ENCODE measurements at regions not wholly inside any gene's neighbourhood (a gene's known extent, or its start where the extent isn't known, plus 50 kb on each side); places are given as distances from the start of the nearest gene placed in this dataset.

- Histone ChIP-seq H3K4me3 (no peak overlapping the region), H3K9me3 (replicated peaks; ENCODE audit: control insufficient read depth, insufficient read depth, low read length) (no peaks in the 10 kb centered on the region), H3K79me2 (ENCODE audit: control insufficient read depth, insufficient read depth, low read length) (no peaks in the 10 kb centered on the region), H3K36me3 (ENCODE audit: control insufficient read depth in 2 of 2, insufficient read depth in 2 of 2, low read length in 1 of 2) (no peaks in the 10 kb centered on the region), H2AFZ (ENCODE audit: control insufficient read depth, low read depth, low read length) (no peak overlapping the region), H3K27ac (ENCODE audit: control insufficient read depth, insufficient read depth) (no peak overlapping the region), H4K20me1 (ENCODE audit: control insufficient read depth, insufficient read depth) (no peaks in the 10 kb centered on the region), H3K9ac (ENCODE audit: control insufficient read depth, insufficient read depth, low read length) (no peak overlapping the region), H3K4me1 (ENCODE audit: control insufficient read depth, insufficient read depth, low read length) (no peaks in the 10 kb centered on the region), H3K4me2 (ENCODE audit: control insufficient read depth, insufficient read depth) (no peak overlapping the region), H3K27me3 (replicated peaks in 1 of 2; ENCODE audit: control insufficient read depth in 2 of 2, insufficient read depth in 2 of 2, low read length in 1 of 2) (no peaks in the 10 kb centered on the region; a peak in 1 of 4 replicates)
- ChIA-PET SMC1A (ENCODE audit: uncharacterized antibody, unreplicated experiment) (no interaction called here), POLR2A (no interaction called here), RAD21 (ENCODE audit: unreplicated experiment) (no interaction called here), CTCF (interaction anchor here (1.2 to 2.3 kb wide), 2 partner anchors 13 to 14 kb away, joined by 3 to 6 read pairs; no protein-coding TSS in a partner anchor)
- TF ChIP-seq ZNF622 (IDR thresholded peaks at IDR 0.05) (no peak), ZNF687 (IDR thresholded peaks at IDR 0.05) (no peak), IRF4 (IDR thresholded peaks at IDR 0.05; ENCODE audit: low read depth, low read length) (no peak)
- TF ChIP-seq, protein P1, sequence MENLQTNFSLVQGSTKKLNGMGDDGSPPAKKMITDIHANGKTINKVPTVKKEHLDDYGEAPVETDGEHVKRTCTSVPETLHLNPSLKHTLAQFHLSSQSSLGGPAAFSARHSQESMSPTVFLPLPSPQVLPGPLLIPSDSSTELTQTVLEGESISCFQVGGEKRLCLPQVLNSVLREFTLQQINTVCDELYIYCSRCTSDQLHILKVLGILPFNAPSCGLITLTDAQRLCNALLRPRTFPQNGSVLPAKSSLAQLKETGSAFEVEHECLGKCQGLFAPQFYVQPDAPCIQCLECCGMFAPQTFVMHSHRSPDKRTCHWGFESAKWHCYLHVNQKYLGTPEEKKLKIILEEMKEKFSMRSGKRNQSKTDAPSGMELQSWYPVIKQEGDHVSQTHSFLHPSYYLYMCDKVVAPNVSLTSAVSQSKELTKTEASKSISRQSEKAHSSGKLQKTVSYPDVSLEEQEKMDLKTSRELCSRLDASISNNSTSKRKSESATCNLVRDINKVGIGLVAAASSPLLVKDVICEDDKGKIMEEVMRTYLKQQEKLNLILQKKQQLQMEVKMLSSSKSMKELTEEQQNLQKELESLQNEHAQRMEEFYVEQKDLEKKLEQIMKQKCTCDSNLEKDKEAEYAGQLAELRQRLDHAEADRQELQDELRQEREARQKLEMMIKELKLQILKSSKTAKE (IDR thresholded peaks at IDR 0.05; ENCODE audit: low read depth, poor library complexity, severe bottlenecking): no peak
- in situ Hi-C loops (cut with MboI) (no loop called here), intact Hi-C loops (cut with micrococcal nuclease; ENCODE audit: unreplicated experiment) (no loop called here)
- ATAC-seq: no peak
- BruUV-seq (replicated peaks): no TSS peak
- FAIRE-seq: no peak
- WGBS (ENCODE audit: insufficient coverage, insufficient replicate concordance, low lambda C conversion rate, missing lambda C conversion rate): 47% methylated on average over 8 of the region's 8 CpGs
- DNase-seq (ENCODE audit: low read depth, low spot score): no peak
Observed at GRCh38 chr10:125502276-125502675, 180.7 kb downstream of the TEX36 start.
